ENCODE measurements at regions not wholly inside any gene's neighbourhood (a gene's known extent, or its start where the extent isn't known, plus 50 kb on each side); places are given as distances from the start of the nearest gene placed in this dataset.
A peak's percentile ranks its signal among the peaks of the same experiment; 100 is the strongest.

DNA sequence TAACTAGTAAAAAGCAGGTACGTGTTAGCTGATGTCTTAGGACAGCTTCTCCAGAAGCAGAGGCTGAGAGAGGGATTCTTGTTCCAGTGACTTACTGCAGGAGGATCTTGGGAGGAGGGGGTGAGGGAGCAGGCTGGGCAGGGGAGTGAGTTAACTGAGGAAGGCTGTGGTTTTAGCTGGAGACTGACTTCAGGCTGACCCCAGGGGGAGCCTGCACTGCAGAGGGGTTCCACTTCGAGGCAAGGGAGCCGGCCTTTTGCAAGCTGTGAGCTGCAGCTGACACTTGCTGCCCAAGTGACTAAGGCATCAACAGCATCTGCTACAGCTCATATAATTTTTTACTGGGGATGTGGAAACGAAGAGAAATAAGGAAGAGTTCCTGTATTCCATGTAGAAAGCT, 50.4 kb upstream of the SOD1 start:
- no peak for TF ChIP-seq ZFP3 (CRISPR knock-in tag; IDR thresholded peaks at IDR 0.05)
- TF ChIP-seq GLIS3 (CRISPR knock-in tag; IDR thresholded peaks at IDR 0.05), result no peak
- TF ChIP-seq, protein P1, sequence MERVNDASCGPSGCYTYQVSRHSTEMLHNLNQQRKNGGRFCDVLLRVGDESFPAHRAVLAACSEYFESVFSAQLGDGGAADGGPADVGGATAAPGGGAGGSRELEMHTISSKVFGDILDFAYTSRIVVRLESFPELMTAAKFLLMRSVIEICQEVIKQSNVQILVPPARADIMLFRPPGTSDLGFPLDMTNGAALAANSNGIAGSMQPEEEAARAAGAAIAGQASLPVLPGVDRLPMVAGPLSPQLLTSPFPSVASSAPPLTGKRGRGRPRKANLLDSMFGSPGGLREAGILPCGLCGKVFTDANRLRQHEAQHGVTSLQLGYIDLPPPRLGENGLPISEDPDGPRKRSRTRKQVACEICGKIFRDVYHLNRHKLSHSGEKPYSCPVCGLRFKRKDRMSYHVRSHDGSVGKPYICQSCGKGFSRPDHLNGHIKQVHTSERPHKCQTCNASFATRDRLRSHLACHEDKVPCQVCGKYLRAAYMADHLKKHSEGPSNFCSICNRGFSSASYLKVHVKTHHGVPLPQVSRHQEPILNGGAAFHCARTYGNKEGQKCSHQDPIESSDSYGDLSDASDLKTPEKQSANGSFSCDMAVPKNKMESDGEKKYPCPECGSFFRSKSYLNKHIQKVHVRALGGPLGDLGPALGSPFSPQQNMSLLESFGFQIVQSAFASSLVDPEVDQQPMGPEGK (CRISPR knock-in tag; IDR thresholded peaks at IDR 0.05; ENCODE audit: borderline replicate concordance), result no peak
- TF ChIP-seq POU6F1 (CRISPR knock-in tag; IDR thresholded peaks at IDR 0.05; ENCODE audit: borderline replicate concordance, low read depth), result no peak
- no peak for TF ChIP-seq CSDC2 (CRISPR knock-in tag; IDR thresholded peaks at IDR 0.05)
- TF ChIP-seq SNAI2 (CRISPR knock-in tag; IDR thresholded peaks at IDR 0.05), result no peak
- no peak for TF ChIP-seq ARNTL (CRISPR knock-in tag; IDR thresholded peaks at IDR 0.05; ENCODE audit: borderline replicate concordance, low read depth)
- no peak for TF ChIP-seq ZNF8 (CRISPR knock-in tag; IDR thresholded peaks at IDR 0.05)
- no peak for TF ChIP-seq OSR1 (CRISPR knock-in tag; IDR thresholded peaks at IDR 0.05)
- no peak for TF ChIP-seq PPARA (CRISPR knock-in tag; IDR thresholded peaks at IDR 0.05; ENCODE audit: borderline replicate concordance)
- TF ChIP-seq ZNF565 (CRISPR knock-in tag; conservative IDR thresholded peaks at IDR 0.05; ENCODE audit: low read depth), result no peak
- TF ChIP-seq CSRNP3 (CRISPR knock-in tag; IDR thresholded peaks at IDR 0.05), result no peak
- TF ChIP-seq TCF4 (CRISPR knock-in tag; IDR thresholded peaks at IDR 0.05; ENCODE audit: borderline replicate concordance), result no peak
- no peak for TF ChIP-seq ISL1 (CRISPR knock-in tag; IDR thresholded peaks at IDR 0.05)
- no peak for TF ChIP-seq ZC3H10 (CRISPR knock-in tag; IDR thresholded peaks at IDR 0.05)
- no peak for TF ChIP-seq CREB5 (CRISPR knock-in tag; IDR thresholded peaks at IDR 0.05; ENCODE audit: low read depth)
- no peak for TF ChIP-seq ZFP30 (CRISPR knock-in tag; IDR thresholded peaks at IDR 0.05)
- no peak for ATAC-seq

DNA sequence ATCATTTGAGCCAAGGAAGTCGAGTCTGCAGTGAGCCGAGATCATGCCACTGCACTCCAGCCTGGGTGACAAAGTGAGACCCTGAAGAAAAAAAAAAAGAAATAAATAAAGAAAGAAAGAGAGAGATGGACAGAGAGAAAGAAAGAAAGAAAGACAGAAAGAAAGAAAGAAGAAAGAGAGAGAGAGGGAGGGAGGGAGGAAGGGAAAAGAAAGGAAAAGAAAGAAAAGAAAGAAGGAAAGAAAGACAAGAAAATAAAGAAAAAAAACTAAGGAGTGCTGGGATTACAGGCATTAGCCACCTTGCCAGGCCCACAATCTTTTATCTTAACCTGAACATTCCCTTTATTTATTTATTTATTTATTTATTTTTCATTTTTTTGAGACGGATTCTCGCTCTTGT, 51.7 kb upstream of the SOD1 start:
- ATAC-seq, result no peak
- TF ChIP-seq ZC3H10 (CRISPR knock-in tag; IDR thresholded peaks at IDR 0.05), result no peak

DNA sequence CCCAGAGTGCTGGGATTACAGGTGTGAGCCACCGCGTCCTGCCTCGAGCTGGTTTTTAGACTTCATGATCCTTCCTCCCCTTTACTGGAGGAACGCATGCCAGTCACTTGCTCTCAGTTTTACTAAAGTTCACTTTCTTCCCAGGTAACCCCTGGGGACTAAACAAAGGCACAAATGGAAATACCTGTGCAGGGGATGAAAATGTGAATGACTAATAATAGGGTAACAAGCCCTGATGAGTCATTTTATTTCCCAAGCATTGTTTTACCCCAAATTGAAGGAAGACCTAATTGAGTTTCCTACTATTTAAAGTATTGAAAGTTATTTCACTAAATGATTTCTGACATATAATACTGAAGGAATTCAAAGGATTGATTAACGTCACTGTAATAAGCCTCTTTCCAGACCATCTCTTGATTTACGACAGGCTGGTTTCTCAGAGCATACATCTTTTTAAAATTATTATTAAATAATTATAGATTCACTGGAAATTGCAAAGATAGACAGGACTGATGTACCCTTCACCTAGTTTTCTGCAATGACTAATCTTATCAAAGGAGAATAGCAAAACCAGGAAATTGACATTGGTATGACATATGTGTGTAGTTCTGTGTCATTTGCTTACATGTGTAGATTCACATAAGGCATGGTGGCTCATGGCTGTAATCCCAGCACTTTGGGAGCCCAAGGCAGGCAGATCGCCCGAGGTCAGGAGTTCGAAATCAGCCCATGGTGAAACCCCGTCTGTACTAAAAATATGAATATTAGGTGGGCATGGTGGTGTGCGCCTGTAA, 53.2 kb upstream of the SOD1 start:
- TF ChIP-seq ZNF565 (CRISPR knock-in tag; conservative IDR thresholded peaks at IDR 0.05; ENCODE audit: low read depth), result no peak
- no peak for TF ChIP-seq CSRNP3 (CRISPR knock-in tag; IDR thresholded peaks at IDR 0.05)
- no peak for TF ChIP-seq ZC3H10 (CRISPR knock-in tag; IDR thresholded peaks at IDR 0.05)
- no peak for ATAC-seq

- no peak for TF ChIP-seq ZNF8 (CRISPR knock-in tag; IDR thresholded peaks at IDR 0.05)
- TF ChIP-seq ZC3H10 (CRISPR knock-in tag; IDR thresholded peaks at IDR 0.05), result no peak
- no peak for TF ChIP-seq ARNTL (CRISPR knock-in tag; IDR thresholded peaks at IDR 0.05; ENCODE audit: borderline replicate concordance, low read depth)
- no peak for TF ChIP-seq CSDC2 (CRISPR knock-in tag; IDR thresholded peaks at IDR 0.05)
- TF ChIP-seq GLIS3 (CRISPR knock-in tag; IDR thresholded peaks at IDR 0.05), result no peak
- TF ChIP-seq TOX (CRISPR knock-in tag; IDR thresholded peaks at IDR 0.05; ENCODE audit: borderline replicate concordance), result no peak
- TF ChIP-seq ISL1 (CRISPR knock-in tag; IDR thresholded peaks at IDR 0.05), result no peak
- TF ChIP-seq, protein P2, sequence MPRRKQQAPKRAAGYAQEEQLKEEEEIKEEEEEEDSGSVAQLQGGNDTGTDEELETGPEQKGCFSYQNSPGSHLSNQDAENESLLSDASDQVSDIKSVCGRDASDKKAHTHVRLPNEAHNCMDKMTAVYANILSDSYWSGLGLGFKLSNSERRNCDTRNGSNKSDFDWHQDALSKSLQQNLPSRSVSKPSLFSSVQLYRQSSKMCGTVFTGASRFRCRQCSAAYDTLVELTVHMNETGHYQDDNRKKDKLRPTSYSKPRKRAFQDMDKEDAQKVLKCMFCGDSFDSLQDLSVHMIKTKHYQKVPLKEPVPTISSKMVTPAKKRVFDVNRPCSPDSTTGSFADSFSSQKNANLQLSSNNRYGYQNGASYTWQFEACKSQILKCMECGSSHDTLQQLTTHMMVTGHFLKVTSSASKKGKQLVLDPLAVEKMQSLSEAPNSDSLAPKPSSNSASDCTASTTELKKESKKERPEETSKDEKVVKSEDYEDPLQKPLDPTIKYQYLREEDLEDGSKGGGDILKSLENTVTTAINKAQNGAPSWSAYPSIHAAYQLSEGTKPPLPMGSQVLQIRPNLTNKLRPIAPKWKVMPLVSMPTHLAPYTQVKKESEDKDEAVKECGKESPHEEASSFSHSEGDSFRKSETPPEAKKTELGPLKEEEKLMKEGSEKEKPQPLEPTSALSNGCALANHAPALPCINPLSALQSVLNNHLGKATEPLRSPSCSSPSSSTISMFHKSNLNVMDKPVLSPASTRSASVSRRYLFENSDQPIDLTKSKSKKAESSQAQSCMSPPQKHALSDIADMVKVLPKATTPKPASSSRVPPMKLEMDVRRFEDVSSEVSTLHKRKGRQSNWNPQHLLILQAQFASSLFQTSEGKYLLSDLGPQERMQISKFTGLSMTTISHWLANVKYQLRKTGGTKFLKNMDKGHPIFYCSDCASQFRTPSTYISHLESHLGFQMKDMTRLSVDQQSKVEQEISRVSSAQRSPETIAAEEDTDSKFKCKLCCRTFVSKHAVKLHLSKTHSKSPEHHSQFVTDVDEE (CRISPR knock-in tag; IDR thresholded peaks at IDR 0.05), result no peak
- ATAC-seq, result peak; percentile 95
Measured at GRCh38 chr21:31604591-31605190, 54.8 kb upstream of the SOD1 start.

Measured in SK-N-SH treated with all-trans-retinoic acid at 6 μM for 48 hours (cell line).